Limb (tissue), 2 donors: ENCODE measurements at regions not wholly inside any gene's neighbourhood (a gene's known extent, or its start where the extent isn't known, plus 50 kb on each side); places are given as distances from the start of the nearest gene placed in this dataset.

Source experiments
- DNase-seq, 2 donors: peaks; one replicate each; pipeline ENCODE4 v3.0.0-alpha.2; 2016; ENCODE audit errors: extremely low spot score in 2 of 2

- DNase-seq: no peak
Measured at GRCh38 chr5:116669261-116670031, 94.8 kb upstream of the SEMA6A start.

GRCh38 chr5:116668390-116668789 is 93.8 kb upstream of the SEMA6A start:
- DNase-seq: no peak

DNA sequence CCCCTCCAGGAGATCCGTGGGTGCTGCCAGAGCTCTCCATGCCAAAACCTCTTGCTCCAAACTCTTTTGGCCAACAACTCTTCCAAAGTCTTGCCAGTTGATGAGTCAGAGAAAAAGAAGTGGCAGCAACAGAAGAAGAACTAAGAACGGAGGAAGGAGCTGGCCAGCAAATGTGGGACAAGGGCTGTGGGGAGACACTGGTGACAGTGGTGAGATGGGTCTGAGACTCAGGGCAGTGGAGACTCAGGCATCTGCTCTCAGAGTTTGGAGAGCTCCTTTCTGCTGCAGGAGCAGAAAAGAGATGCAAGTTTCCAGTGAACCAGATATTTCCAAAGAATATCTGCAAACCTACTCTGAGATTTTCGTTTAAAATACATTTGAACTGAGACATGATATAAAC is 92.3 kb upstream of the SEMA6A start:
- no peak for DNase-seq

DNA sequence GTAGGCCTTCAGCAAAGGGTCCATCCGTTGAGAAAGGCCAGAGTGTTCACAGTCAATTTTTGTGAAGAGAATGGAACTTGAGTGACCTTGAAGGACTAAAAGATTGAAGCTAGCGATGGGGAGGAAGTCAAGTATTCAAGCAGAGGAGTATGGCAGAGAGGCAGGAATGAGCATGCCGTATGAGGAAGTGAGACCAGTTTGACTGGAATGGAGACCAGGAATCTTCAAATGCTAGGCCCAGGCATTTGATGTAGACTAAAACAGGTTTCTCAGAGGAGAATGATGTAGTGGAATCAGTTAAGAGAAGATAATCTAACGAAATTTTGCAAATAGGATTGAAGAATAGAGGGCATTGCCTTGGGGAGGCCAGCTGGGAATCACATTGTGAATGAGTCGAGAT is 90.4 kb upstream of the SEMA6A start:
- DNase-seq: no peak

GRCh38 chr5:116663081-116663480 is 88.5 kb upstream of the SEMA6A start:
- no peak for DNase-seq

DNA sequence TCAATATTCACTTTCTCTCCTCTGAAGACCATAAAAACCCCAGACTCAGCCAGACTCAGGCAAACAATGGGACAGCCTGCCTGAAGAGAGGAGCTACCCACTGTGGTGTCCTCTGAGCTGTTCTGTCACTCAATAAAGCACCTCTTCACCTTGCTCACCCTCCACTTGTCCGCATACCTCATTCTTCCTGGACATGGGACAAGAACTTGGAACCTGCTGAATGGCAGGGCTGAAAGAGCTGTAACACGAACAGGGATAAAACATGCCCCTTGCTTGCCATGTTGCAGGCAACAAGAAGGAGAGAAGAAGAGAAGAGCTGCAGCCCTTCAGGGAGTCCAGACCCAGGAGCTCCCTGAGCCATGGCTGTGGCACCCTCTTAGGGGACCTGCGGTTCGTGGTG is 86.8 kb upstream of the SEMA6A start:
- no peak for DNase-seq

- no peak for DNase-seq
Measured at GRCh38 chr5:116660929-116661328, 86.3 kb upstream of the SEMA6A start.

DNA sequence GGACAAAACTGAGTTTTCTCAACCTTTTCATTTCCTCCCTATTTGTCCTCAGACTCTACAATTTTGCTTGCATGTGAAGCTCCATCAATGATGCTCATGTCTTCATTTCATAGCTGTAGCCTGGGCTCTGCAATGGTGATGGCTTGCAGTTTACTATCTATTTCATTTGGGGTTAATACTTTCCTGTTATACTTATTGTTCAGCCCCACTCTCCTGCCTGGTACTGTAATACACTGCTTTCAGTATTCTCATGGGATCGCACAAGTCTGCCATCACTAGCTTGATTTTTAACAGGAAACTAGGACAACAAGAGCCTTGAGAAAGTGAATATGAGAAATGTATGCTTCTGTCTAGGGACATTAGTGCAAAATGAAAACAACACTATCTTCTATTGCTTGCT is 84.2 kb upstream of the SEMA6A start:
- no peak for DNase-seq

DNA sequence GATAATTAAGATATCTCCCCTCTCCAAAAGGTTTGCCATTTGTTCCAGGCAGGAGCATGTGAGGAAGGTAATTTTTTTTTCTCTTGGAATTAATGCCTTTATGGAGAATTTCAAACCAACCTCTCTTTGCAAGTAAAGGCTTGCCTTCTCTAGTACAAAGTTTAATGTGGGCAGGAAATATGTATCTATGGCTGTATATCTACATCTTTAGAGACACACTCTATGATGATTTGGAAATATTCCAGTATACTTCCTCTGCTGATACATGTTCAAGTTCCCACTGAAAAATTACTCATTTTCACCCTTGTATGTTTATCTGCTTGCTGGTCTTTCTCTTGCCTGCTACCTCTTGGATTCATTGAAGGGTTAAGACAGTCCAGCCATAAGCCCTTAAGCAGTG is 83.5 kb upstream of the SEMA6A start:
- DNase-seq: no peak

DNA sequence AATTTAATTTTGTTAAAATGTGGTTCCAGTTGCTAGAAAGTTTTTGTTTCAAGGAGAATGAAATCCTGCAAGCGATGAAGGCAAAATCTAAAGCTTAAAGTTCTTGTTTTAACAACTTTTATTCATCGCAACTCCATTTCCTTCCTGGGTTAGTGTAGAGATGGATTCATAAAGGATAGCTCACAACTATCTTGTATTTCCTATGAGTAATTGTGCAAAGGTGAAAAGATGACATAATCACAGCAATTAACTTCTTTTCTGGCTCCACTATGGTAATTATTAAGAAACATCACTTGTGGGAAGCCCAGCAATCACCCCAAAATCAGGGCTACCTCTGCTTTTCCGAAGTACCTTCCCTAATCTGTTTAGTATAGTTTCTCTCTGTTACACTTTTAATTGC is 80.8 kb upstream of the SEMA6A start:
- no peak for DNase-seq

- no peak for DNase-seq
Measured at GRCh38 chr5:116654925-116655324, 80.3 kb upstream of the SEMA6A start.

- DNase-seq: peak in 1 of 2 donors; percentile 20
Measured at GRCh38 chr5:116652903-116653302, 78.3 kb upstream of the SEMA6A start.

DNA sequence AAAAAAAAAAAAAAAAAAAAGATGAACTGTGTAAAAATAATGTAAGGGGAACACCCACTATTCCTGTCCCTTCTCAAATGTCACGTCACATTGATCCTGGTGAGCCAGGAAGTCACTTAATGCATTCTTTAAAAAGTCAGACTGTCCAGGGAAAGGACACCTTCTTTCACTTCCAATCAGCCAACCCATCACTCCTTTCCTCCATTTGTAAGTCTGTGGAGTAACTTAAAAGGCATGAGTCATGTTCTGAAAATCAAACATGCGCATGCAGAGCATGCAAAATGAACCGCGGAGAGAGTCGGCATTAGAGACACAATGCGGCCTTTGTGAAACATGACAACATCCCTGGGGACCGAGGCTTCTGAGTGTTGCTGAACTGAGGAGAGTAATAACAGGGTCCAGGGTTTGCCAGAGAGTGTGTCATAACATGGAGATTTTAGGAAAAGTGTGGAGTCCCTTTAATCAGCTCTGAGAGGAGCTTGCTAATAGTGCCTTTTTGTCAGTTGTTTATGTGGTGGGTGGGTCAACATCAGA is 77.6 kb upstream of the SEMA6A start:
- DNase-seq: peak; percentile 64 to 73

DNA sequence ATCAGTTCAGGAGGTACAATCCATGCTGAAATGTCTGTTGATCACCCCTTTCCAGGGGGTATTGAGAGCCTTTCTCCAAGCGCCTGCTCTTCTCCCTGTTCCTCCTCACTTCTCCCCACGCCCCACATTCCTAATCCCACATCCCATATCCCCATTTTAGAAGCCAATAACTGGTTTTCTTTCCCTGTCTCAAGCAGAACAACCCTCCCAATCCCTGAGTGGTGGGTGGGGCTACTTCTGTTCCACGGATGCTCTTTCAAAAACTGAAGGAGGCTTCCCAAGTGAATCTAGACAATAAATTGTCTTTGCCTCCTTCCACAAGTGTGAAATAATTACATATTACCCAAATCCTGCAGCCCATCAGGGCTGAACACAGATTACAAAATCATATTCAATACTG is 77.0 kb upstream of the SEMA6A start:
- DNase-seq: no peak

DNA sequence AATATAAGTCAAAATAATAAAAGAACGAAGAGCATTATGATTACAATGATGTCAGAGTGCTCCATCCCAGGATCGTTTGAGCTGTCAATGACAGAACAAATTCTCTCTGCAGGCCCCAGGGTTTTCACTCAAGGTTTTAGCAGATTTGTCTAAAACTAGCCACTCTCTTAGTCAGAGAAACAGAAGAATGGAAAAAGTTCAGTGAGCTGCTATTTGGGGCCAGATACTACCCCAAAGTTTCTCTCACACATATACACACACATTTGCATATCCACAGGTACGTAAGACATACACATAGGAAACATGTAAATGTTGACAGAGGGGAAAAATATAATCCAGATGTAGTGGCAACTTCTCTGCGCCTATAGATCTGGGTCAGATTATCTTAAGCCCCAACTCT is 76.3 kb upstream of the SEMA6A start:
- no peak for DNase-seq

GRCh38 chr5:116650544-116650943 is 75.9 kb upstream of the SEMA6A start:
- no peak for DNase-seq

GRCh38 chr5:116646611-116647289 is 72.1 kb upstream of the SEMA6A start:
- DNase-seq: no peak

- DNase-seq: no peak
Measured at GRCh38 chr5:116645627-116646026, 71.0 kb upstream of the SEMA6A start.

DNA sequence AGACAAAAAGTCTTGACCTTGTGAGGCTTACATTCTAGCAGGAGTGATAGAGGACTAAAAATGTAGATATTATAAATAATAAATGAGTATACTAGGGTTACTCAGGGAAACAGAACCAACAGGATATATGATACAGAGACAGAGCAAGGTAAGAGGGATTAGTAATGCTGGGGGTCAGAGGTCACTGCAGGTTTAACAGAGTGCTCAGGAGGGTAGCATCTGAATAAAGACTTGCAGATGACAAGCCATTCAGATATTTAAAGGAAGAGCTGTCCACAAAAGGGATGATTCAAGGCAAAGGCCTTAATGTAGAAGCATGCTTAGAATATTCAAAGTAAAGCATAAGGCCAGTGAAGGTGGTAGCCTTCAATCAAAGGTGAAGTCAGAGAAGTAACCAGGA is 65.6 kb upstream of the SEMA6A start:
- no peak for DNase-seq

- DNase-seq: no peak
Measured at GRCh38 chr5:116637149-116637740, 62.6 kb upstream of the SEMA6A start.

DNA sequence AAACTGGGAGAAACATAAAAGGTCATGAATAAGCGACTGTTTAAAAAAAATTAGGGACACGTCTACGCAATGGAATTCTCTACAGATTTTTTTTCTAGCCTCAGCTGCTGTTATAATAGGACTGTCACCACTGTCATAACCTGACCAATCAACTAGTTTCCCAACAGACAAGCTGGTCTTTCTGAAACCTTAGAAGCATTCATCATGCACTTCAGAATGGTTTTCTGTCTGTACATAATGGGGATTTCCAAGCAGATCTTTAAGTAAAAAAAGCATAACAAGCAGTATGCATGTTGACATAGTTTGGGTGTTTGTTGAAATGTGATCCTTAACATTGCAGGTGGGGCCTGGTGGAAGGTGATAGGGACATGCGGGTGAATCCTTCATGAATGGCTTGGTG is 58.3 kb upstream of the SEMA6A start:
- DNase-seq: no peak

- DNase-seq: no peak
Measured at GRCh38 chr5:116631147-116631546, 56.5 kb upstream of the SEMA6A start.

- DNase-seq: no peak
Measured at GRCh38 chr5:116629168-116629567, 54.5 kb upstream of the SEMA6A start.
